HG03432 (cell line): ENCODE measurements at regions not wholly inside any gene's neighbourhood (a gene's known extent, or its start where the extent isn't known, plus 50 kb on each side); places are given as distances from the start of the nearest gene placed in this dataset.

ENCODE experiments used
- ATAC-seq: cut with Tn5 transposase; IDR thresholded peaks from one replicate; pipeline ENCODE4 v1.9.1; 2021; ENCODE audit warnings: mild to moderate bottlenecking, moderate library complexity; ENCODE audit not compliant: unreplicated experiment

DNA sequence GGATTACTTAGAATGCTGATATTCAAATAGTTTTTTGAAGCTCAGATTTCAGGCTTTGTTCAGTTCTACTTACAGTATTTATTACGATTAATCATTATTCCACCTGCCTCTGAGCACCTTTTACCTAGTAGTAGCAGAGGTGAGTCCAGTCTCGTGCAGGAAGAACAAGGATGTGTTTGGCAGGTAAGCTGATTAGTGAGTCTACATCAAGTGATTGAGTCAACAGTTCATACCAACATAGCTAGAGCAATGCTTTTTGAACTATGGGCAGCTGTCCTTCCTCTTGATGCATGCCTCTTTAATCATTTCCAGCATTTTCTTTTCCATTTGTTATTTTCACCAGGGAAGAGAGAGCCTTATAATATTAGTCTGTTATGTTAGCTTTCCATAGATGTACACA lies 838.9 kb downstream of the USP25 start:
- no peak for ATAC-seq

DNA sequence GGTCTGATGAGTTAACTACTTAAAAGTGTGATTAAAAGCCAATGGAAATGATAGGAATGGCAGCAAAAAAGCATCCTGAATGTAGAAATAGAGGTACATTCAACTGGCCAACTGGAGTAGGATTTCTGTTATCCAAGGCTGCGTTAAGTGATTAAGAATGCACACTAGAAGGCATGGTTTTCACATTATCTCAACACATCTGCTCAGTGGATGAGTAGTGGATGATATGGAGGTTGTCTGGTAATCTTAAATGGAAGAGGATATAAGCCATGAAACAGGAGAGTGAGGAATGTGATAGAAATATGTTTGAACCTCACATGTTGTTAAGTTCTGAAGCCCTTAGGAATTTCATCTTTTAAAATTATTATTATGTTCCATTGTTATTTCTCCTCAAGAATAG lies 839.9 kb downstream of the USP25 start:
- no peak for ATAC-seq

DNA sequence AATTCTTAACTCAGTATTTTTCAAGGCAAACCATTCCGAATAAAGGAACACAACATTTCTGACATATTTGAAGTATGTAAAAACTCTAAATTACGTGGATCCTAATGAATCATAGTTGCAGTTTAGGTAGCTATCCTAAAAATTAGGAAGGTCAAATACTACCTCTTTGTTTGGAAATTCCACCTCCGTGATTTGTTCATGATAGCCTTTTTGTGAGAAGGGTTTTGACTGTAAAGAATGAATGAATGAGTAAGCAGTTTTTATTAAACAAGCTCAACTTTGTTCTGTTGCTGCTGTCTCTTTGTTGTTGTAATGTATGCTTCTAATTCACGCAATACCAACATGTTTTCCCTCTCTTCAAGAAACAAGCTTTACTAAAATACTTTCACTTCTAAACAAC lies 840.4 kb downstream of the USP25 start:
- no peak for ATAC-seq

DNA sequence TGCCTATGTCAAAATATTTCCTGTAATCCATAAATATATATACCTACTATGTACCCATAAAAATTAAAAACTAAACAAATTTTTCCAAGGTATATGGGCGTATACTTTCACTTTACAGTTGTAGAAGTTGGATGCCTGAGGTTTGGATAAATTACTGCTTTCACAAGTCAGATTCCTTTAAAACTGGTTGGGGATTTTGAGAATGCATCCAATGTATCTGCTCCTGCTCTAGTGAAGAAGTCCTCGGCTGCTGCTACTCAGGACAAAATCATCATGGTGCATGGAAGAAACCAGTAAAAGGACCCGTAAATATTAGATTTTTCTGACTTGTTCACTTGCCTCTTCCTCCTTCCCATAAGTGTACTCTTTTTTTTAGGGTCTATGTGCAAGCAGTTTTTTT lies 841.1 kb downstream of the USP25 start:
- no peak for ATAC-seq

DNA sequence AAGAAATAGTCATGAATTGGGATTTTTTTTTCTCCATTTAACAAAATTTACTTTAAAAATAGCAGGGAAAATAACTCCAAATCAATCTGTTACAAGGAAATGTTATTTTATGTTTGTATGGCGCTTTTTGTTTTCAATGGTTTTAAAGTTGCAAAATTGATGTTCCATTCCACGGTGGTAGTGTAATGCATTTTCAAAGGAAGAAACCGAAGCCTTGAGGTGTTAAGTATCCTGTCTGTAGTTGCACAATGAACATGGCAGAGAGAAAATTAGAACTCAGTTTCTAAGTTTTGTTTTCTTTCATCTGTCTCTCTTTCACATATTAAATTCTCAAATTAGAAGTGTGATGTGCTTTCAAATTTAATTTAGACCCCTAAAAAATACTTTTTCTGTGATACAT lies 841.8 kb downstream of the USP25 start:
- no peak for ATAC-seq

DNA sequence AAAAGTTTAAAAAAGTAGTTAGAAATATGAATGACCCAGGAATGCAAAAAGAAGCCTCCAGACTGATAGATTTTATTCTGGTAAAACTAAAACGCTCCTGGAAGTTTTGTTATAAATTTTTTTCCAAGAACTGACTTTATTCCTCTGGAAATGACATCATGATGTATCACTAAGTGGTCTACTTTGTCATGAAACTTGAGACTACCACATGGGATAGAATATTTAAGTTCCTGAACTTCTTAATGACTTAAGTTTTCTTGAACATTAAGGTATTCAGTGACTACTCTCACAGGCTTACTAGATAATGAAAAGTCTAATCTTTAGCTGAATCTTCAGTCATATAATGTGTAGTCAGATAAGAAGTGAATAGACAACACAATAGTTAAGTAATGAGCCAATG lies 842.2 kb downstream of the USP25 start:
- ATAC-seq, result no peak

DNA sequence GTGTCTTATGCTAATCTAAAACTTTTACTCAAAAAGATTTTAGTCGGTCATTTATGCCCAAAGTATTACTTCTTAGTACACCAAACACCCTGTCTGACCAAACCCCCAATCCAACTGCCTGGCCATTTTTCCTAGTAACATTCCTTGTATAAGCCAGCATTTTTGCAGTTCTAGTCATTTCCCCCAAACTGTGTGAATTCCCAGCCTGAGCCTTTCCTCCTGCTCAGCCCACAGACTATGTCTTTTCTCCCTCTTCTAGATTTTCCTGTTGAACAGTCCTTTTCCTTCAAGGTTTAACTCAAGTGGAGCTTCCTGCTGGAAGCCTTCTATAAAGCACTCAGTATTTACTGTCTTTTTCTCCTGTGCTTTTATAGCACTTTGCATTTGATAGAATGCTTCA lies 843.8 kb downstream of the USP25 start:
- ATAC-seq, result no peak

DNA sequence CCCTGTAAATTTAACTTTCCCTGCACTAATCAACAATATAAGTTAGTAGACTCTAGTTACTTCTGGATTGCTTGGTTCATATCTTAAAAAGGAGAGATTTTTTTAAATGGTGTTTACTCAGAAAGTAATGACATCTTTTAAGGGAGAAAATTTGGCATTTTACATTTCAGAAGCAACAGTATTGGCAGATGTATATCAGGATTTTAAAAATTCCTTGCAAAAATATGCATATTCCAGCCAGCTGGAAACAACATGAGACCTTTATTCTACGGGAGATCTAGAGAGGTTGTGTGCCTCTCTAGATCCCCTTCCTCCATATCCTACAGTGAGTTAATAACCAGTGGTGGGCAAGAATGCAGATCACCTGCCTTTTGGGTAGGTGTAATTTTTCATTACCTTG lies 848.2 kb downstream of the USP25 start:
- no peak for ATAC-seq

DNA sequence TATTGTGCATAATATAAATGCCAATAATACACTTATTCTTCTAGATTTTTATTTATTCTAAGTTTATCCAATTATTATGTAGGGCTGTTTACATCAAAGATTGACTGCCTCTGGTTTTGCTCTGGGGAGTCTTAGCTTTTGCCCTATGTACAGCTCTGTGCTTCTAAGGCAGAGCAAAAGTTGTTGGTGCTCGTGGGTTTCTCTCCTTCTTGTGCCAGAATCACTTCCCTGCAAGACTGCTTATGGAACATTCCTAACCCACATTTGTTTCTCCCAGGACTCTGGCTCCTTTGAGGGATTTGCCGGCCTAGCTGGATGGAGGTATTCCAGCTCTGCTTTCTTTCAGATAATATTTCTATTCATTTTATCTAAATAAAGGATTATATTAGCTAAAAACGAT lies 849.1 kb downstream of the USP25 start:
- no peak for ATAC-seq

DNA sequence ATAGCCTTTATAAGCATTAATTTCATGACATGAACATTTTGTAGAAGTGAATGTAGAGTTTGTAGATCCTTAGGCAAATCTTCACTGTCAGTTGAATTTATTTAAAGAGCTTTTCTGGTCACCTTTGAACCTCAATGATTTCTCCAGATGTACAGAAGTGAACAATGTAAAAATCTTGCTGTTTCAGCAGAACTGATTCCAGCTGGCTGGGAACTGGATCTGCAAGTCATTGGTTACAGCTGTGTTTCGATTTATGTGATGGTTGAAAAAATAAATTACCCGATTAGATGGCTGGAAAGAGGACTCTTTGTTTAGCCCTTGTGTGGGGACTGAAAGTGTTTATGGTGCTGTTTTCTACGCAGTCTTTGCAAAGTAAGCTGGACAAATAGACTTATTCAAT lies 849.8 kb downstream of the USP25 start:
- ATAC-seq, result no peak

DNA sequence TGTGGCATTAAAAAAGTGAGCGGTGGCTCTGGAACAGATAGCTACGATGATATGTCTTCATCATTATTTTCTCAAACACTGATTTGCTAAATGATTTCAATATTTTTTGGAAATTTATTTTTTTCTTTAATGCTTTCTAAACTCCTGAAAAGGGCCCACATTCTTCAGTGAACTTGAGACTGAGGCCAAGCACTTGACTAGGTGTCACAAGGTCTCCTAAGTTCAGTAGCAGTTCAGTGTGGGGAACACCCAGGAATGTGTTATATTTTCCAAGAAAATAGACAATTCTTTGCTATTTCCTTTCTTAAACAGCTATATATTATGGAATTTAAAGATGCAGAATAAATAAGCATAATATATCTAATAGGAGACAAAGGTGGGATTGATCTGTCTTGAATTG lies 850.9 kb downstream of the USP25 start:
- ATAC-seq, result no peak

DNA sequence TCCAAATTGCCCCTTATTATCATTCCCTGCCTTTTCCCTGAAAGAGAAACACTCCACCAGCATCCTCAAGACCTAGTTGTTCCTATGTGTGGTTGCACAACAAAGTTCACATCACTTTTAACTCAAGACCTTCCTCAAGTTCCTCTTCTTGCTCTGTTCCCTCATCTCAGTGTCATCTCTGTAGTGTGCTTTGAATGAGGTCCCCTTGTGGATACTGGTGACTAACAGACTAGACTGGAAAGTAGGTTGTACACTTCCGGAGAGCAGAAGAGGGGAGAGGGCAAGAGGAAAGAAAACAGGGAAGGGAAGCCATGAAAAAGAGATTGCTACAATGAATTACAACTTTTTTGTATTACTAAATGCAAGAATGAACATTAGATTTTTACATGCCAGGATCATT lies 853.8 kb downstream of the USP25 start:
- ATAC-seq, result no peak

DNA sequence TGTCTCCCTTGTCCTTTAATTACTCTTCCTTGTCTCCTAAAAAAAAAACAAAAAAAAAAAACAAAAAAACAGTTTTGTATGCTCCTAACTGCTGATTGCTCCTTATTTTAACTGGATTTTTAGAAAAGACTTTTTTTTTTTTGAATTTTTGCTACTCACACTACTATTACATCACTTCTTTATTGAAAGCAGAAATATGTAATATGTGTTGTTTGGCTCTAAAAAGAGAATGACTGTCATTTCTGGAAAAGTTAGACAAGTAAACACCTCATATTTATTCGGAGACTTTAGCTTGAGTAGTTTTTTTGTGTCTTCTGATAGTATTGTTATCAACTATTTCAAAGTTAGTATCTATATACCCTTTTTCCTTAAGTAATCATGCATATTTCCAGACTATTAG lies 855.0 kb downstream of the USP25 start:
- no peak for ATAC-seq

DNA sequence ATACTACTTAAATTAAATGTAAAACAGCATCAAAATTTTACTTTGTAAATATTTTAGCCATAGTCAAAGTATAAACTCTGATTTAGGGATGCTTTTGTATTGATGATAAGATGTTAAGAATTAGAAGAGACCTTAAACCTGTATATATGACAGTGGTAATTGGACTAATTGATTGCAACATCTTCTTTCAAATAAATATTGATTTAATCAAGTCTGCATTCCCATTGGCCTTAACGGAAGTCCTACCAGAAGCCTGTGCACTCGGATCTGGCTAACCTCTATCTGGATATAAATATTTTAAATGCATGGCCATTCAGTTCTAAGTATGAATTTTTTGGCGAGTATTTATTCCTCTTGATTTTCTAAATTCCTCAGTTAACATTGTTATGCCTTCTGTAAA lies 856.1 kb downstream of the USP25 start:
- no peak for ATAC-seq

DNA sequence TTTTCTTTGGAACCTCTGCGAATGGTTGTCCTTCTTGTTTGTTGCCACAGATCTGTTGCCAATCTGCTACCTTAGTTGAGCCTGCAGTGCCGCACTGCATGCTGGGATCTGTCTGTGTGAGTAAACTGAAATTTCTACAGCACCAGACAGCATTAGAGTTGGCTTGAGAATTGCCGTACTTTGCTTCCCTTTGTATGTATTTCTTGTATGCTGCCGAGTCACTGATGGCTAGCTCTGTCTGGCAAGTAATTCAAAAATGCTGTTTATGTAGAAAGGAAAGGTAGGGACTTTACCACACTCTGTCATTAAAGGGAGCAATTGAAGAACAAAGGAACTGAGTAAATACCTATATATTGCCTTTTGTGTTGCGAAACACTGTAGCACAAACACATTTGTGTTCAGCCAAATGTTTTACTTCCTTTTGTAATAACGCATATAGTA lies 857.4 kb downstream of the USP25 start:
- no peak for ATAC-seq

DNA sequence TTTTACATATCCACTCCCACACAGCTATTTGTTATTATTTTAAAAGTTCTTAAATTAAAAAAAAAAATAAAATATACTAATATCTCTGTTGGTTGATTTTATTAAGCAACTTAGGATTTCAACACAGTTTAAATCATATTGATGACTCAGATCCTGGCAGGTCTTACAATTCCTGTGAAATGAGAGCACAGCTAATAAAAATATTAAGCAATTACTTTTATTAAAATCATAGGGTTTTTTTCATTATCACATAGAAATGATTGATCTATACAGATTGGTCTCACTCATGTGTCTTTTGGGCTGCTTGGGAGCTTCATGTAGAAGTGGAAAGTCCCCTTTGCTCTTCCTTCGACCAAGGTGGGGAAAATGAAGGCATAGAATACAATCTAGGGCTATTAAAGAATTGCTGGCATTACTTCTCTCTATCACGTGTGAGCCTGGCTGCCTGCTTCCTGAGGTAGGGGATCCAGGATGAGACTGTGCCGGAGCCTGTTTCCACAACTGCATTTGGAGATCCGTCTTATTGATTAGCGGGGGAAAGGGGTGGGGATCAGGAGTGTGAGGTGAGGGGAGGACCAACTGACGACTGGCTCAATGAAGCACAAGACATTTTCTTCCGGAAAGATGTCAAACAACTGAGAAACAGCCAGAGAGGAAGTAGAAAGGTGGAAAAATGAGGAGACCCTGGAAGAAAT lies 858.0 kb downstream of the USP25 start:
- ATAC-seq, result no peak

DNA sequence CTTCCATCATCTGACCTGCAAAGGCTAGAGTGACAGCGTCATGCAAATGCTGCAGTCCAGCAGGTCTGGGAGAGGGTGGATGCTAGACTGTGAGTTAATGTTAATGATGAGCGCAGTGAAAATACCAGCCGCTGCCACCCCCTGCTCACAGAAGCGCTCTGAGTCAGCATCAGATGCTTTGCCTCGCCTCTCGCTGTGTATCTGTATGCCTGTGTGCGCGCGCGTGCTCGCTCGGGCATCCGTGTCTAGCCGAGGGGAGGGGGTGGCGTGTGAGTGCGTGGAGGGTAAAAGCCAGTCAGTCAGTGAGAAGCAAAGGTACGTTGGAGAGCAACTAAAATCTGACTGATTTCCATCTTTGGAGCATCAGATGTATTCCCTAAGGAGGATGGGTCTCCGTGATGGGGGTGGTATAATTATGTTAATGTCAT lies 858.7 kb downstream of the USP25 start:
- ATAC-seq, result no peak

DNA sequence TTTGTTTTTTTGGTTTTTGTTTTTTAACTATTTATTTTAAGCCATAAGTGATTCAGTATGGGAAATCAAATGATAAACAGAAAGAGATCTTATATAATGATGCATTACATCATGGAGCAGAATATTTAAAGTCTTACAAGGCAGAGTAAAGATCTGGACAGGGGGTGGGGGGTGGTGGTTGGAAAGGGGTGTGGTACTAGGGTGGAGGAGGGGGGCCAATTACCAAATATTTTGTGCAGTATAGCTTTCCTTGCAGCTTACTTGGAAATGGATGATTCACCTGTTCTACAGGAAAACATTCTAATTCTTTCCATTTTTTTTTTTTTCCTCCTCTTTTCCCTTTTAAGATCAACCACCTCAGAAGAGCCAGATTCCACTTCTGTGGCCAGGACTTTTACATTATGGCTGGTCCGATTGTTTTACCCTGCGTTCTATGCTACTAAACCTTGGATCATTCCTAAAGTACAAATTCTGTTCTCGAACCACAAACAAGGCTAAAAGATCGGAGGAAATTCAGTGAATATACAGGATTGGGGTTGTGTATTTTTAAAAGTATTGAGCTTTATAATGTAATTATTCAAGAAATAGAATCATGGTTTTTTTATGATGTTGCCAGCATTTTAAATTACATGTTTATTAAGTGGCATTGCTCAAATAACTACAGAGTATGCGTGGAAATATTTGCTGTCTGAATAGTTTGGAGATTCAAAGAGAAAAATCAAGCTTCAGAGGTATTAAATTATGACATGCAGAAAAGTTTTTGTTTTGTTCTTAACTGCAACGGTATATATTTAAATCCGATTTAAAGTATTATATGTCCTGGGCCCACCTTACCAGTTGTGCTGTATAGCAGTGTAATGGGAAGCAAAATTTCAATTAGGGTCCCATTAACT lies 859.5 kb downstream of the USP25 start:
- ATAC-seq, result no peak

DNA sequence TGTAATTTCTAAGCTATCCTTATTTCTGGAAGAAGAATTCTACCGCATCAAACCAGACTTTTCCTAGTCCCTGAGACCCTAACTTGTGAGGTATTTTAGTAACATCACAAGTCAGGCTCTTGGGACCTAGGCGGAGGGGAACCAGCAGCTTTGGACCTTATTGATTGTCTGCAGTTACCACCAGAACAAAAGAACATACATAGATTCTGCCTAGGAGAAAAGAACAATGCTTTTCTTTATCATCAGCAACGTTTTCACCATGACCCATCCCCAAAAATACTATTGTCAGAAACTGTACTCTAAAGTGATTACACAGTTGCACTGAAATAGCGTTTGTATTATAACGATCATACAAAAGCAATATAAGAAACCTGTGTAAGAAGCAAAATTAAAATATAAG lies 860.4 kb downstream of the USP25 start:
- no peak for ATAC-seq

DNA sequence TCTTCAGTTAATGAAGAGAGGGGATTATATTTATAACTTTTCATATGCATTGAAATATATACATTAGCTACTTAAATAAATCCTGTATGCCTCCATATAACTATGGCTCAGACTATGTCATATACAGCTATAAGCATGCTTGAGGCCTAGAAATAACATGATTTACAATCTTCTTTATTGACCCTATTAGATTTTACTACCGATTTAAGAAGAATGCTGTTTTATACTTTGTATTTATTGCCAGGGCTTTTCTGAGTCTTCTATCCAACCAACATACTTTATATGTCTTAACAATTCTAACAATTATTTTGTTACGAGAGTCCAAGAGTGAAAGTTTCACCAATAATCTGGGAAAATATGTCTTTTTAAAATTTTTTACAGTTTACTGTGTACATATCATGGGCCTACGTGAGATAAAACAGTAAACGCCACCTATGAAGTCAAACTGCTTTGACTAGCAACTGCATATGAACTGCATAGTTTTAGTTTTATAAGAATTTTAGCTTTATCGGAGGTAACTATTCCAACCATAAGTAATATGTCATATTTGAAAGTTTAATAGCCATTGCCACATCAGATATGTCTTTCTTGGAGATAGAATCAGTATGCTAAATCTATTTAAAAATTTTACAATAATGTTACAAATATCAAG lies 861.0 kb downstream of the USP25 start:
- no peak for ATAC-seq

DNA sequence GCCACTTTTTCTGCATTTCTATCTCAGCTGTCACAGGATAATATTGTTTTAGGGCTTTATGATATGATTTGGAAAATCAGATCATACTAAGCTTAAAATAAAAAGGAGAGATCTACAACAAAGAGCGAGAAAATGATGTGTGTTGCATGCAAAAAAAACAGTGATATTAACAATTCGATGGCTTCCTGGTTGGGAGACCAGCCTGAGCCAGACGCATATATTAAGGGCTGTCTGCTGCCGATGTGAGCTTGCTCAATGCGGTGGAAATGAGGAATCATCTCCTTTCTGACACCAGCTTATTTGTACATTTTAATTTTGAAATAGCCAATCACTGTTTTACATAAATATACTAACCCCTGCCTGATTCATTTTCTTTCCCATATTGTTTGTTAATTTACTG lies 862.6 kb downstream of the USP25 start:
- ATAC-seq, result no peak

DNA sequence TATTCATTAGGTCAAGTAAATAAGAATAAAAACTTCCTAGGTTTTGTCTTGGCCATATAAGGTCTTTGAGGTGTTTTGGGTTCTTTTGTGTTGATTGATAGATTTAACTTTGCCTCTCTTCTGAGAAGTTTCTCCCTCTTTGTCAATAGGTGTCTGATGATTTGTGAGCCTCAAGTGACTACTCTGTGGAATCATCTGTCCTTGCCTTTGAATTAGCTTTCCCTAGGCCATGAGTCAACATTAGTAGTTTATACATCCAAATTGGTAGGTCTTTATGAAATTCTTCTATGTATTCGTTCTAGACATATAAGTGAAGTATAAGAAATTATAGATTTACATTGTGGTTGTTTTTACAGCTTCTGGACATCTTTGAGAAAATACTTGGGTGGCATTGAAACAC lies 864.4 kb downstream of the USP25 start:
- ATAC-seq, result no peak
